ENCODE measurements at regions not wholly inside any gene's neighbourhood (a gene's known extent, or its start where the extent isn't known, plus 50 kb on each side); places are given as distances from the start of the nearest gene placed in this dataset.
"Not testable (repeated sequence)": the region's sequence is repeated elsewhere in the genome, so short reads cannot be mapped to it uniquely, and the experiment has no call there.

DNA sequence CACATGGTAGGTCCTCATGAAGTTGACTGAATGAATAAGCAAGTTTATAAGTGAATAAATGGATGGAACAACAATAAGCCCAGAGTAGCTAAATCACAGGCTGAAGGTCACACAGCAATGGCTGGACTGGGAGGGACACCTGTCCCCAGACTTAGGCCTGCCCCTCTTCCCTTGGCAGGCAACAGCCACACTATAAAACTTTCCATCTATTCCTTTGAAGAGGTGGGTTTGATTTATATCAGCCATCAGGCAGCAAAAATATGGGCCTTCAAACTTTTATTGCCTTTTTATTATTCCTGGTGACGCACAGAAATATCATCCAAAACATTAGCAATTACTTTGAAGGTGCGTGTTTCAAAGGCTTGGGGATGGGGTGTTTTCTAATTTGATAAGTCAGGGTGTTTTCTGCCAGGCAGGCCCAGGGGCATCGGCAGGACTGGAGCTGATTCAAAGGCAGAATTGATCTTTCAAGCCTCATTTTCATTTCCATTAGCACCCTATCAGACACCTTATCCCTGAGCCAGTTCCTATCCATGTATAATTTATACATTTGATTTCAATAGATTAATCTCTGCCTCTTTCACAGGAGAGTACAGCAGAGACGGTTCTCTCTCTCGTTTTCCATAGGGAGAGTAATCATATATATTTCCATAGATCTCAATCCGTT, 67.2 kb upstream of the LYRM9 start:
- Mint-ChIP-seq H3K27me3 (ENCODE audit: low read depth in 3 of 3) (peaks cover 1 to 5% (median 2%) of the 10 kb centered on the region in 3 donors), H3K4me1 (no peaks in the 10 kb centered on the region), H3K9me3 (no peaks in the 10 kb centered on the region), H3K27ac (no peak overlapping the region), H3K4me3 (no peak overlapping the region), H3K36me3 (no peaks in the 10 kb centered on the region)
- Histone ChIP-seq H2AFZ (ENCODE audit: insufficient read depth, low read depth, low read length, poor library complexity, severe bottlenecking) (no peak overlapping the region), H3K36me3 (replicated peaks in 1 of 2; ENCODE audit: control insufficient read depth in 1 of 2, insufficient read depth in 2 of 2, low read length in 2 of 2) (no peaks in the 10 kb centered on the region), H3K27me3 (ENCODE audit: control insufficient read depth in 2 of 2, insufficient read depth in 2 of 2, low read length in 2 of 2) (no peaks in the 10 kb centered on the region), H3K79me2 (ENCODE audit: insufficient read depth, low read length) (no peaks in the 10 kb centered on the region), H3K4me2 (replicated peaks; ENCODE audit: extremely low read depth, low read length, poor library complexity, severe bottlenecking) (no peak overlapping the region), H3K4me1 (ENCODE audit: control insufficient read depth in 1 of 2, insufficient read depth in 2 of 2, low read length in 2 of 2) (no peaks in the 10 kb centered on the region), H3K4me3 (replicated peaks in 1 of 3; ENCODE audit: low read depth in 2 of 3, low read length in 3 of 3) (no peak overlapping the region), H3K27ac (ENCODE audit: low read depth in 1 of 2, low read length in 2 of 2) (no peak overlapping the region), H4K20me1 (ENCODE audit: insufficient read depth, low read length) (no peaks in the 10 kb centered on the region), H3K9me3 (replicated peaks in 1 of 2; ENCODE audit: control insufficient read depth in 1 of 2, insufficient read depth in 1 of 2, low read length in 2 of 2) (no peaks in the 10 kb centered on the region), H3K9ac (ENCODE audit: insufficient read depth, low read length, poor library complexity, severe bottlenecking) (no peak overlapping the region)
- intact Hi-C loops (cut with micrococcal nuclease) = loop anchor here in 1 of 2 donors (10.0 kb wide), 1 partner anchor 64 kb away; no protein-coding TSS in a partner anchor
- TF ChIP-seq, protein P1, sequence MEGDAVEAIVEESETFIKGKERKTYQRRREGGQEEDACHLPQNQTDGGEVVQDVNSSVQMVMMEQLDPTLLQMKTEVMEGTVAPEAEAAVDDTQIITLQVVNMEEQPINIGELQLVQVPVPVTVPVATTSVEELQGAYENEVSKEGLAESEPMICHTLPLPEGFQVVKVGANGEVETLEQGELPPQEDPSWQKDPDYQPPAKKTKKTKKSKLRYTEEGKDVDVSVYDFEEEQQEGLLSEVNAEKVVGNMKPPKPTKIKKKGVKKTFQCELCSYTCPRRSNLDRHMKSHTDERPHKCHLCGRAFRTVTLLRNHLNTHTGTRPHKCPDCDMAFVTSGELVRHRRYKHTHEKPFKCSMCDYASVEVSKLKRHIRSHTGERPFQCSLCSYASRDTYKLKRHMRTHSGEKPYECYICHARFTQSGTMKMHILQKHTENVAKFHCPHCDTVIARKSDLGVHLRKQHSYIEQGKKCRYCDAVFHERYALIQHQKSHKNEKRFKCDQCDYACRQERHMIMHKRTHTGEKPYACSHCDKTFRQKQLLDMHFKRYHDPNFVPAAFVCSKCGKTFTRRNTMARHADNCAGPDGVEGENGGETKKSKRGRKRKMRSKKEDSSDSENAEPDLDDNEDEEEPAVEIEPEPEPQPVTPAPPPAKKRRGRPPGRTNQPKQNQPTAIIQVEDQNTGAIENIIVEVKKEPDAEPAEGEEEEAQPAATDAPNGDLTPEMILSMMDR (IDR thresholded peaks at IDR 0.05) = no peak
- no peak for DNase-seq
- no CpG with 5 or more reads among the region's 6 CpGs for WGBS (ENCODE audit: insufficient coverage)

DNA sequence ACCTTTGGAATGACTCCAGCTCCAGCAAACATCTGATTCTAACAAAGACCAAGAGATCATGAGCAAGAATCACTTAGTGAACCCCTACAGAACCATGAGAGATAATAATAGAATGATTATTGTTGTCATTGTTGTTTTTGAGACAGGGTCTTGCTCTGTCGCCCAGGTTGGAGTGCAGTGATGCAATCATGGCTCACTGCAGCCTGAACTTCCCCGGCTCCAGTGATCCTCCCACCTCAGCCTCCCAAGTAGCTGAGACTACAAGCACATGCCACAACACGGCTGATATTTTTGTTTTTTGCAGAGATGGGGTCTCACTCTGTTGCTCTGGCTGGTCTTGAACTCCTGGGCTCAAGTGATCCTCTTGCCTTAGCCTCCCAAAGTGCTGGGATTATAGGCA, 69.4 kb upstream of the LYRM9 start:
- H3K27me3 ChIP-seq (ENCODE audit: control insufficient read depth in 2 of 2, insufficient read depth in 2 of 2, low read length in 2 of 2); H3K4me2 ChIP-seq (replicated peaks; ENCODE audit: extremely low read depth, low read length, poor library complexity, severe bottlenecking); H3K27ac Mint-ChIP-seq; H3K9me3 Mint-ChIP-seq; H3K4me1 Mint-ChIP-seq; H3K4me3 Mint-ChIP-seq; H3K36me3 Mint-ChIP-seq; H3K27me3 Mint-ChIP-seq (ENCODE audit: low read depth in 3 of 3); H3K9ac ChIP-seq (ENCODE audit: insufficient read depth, low read length, poor library complexity, severe bottlenecking); H3K27ac ChIP-seq (ENCODE audit: low read depth in 1 of 2, low read length in 2 of 2); H2AFZ ChIP-seq (ENCODE audit: insufficient read depth, low read depth, low read length, poor library complexity, severe bottlenecking); H3K9me3 ChIP-seq (replicated peaks in 1 of 2; ENCODE audit: control insufficient read depth in 1 of 2, insufficient read depth in 1 of 2, low read length in 2 of 2); H3K79me2 ChIP-seq (ENCODE audit: insufficient read depth, low read length); H4K20me1 ChIP-seq (ENCODE audit: insufficient read depth, low read length); H3K4me3 ChIP-seq (replicated peaks in 1 of 3; ENCODE audit: low read depth in 2 of 3, low read length in 3 of 3); H3K4me1 ChIP-seq (ENCODE audit: control insufficient read depth in 1 of 2, insufficient read depth in 2 of 2, low read length in 2 of 2); H3K36me3 ChIP-seq (replicated peaks in 1 of 2; ENCODE audit: control insufficient read depth in 1 of 2, insufficient read depth in 2 of 2, low read length in 2 of 2); DNase-seq: not testable (repeated sequence)
- no CpG with 5 or more reads among the region's 3 CpGs for WGBS (ENCODE audit: insufficient coverage)
- intact Hi-C loops (cut with micrococcal nuclease) = loop anchor here in 1 of 2 donors (10.0 kb wide), 1 partner anchor 62 kb away; no protein-coding TSS in a partner anchor

All from CD14-positive monocyte (primary cell).